OCI-LY1 (cell line): ENCODE measurements at regions not wholly inside any gene's neighbourhood (a gene's known extent, or its start where the extent isn't known, plus 50 kb on each side); places are given as distances from the start of the nearest gene placed in this dataset.

Source experiments
- EZH2 ChIP-seq: fragments of 200-600 bp; sonication (generic), shearing (Covaris generic); IDR thresholded peaks from 2 replicates; pipeline ENCODE4 v1.8.0; 2017; ENCODE audit warnings: borderline replicate concordance, mixed run types, mild to moderate bottlenecking, antibody characterized with exemption, low read length, moderate library complexity, mixed read lengths
- TF ChIP-seq, protein P1 (sequence below): fragments of 200-600 bp; sonication (generic), shearing (Covaris generic); IDR thresholded peaks from 2 replicates; pipeline ENCODE4 v1.5.1; 2017; ENCODE audit warnings: mild to moderate bottlenecking, antibody characterized with exemption, low read length, moderate library complexity, mixed read lengths

DNA sequence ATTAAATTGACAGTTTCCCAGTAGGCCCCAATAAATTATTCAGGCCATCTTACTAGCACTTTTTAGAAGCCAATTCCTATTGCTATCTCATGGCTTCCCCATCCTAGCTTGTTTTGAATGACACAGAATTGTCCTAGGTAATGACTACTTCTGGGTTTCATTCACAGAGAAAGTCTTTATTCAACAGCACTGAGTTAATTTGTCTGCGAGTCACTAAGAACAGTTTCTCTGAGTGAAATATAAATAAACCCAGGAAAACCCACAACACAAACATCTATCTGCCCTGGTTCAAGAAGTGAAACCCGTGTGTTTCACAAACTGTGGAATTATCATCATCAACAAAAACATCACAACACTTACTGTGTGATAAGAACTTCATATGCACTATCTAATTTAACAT is 1366.8 kb downstream of the EPHA7 start:
- no peak for TF ChIP-seq EZH2
- TF ChIP-seq, protein P1, sequence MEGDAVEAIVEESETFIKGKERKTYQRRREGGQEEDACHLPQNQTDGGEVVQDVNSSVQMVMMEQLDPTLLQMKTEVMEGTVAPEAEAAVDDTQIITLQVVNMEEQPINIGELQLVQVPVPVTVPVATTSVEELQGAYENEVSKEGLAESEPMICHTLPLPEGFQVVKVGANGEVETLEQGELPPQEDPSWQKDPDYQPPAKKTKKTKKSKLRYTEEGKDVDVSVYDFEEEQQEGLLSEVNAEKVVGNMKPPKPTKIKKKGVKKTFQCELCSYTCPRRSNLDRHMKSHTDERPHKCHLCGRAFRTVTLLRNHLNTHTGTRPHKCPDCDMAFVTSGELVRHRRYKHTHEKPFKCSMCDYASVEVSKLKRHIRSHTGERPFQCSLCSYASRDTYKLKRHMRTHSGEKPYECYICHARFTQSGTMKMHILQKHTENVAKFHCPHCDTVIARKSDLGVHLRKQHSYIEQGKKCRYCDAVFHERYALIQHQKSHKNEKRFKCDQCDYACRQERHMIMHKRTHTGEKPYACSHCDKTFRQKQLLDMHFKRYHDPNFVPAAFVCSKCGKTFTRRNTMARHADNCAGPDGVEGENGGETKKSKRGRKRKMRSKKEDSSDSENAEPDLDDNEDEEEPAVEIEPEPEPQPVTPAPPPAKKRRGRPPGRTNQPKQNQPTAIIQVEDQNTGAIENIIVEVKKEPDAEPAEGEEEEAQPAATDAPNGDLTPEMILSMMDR = no peak
